ENCODE measurements at regions not wholly inside any gene's neighbourhood (a gene's known extent, or its start where the extent isn't known, plus 50 kb on each side); places are given as distances from the start of the nearest gene placed in this dataset.

DNA sequence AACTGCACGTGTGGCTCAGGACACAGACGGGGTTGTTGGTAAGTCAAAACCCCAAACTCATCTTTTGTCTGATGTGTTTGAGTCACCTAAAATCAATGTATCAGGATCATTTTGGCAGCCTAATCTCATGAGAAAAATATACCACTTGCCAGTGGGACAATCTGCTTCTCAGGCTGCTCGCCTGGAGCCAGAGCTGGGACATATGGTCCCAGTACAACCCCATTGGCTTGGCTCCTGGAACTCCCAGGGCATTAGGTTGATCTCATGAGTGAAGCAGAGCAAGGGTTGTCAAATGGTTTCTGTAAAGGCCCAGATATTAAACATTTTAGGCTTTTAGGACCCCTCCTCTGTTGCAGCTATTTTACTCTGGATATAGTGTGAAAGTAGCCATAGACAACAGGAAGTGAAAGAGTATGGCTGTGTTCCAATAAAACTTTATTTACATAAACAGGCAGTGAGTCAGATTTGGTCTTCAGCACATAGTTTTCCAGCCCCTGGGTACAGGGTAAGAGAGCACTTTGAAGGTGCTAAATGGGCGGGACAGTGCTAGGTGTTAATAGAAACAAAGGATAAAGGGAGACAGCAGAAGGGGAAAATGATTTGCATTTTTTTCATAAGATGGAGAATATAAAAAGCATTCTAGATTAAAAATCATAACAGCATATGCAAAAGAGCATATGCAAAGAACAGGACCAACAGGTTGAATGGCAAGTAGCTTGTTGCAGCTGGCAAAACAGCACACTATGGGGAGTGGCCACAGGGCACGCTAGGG is 290.8 kb downstream of the KCNS3 start:
- TF ChIP-seq, protein P1, sequence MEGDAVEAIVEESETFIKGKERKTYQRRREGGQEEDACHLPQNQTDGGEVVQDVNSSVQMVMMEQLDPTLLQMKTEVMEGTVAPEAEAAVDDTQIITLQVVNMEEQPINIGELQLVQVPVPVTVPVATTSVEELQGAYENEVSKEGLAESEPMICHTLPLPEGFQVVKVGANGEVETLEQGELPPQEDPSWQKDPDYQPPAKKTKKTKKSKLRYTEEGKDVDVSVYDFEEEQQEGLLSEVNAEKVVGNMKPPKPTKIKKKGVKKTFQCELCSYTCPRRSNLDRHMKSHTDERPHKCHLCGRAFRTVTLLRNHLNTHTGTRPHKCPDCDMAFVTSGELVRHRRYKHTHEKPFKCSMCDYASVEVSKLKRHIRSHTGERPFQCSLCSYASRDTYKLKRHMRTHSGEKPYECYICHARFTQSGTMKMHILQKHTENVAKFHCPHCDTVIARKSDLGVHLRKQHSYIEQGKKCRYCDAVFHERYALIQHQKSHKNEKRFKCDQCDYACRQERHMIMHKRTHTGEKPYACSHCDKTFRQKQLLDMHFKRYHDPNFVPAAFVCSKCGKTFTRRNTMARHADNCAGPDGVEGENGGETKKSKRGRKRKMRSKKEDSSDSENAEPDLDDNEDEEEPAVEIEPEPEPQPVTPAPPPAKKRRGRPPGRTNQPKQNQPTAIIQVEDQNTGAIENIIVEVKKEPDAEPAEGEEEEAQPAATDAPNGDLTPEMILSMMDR (IDR thresholded peaks at IDR 0.05), result no peak
- peaks cover 18% of the 10 kb centered on the region for H3K4me1 ChIP-seq

DNA sequence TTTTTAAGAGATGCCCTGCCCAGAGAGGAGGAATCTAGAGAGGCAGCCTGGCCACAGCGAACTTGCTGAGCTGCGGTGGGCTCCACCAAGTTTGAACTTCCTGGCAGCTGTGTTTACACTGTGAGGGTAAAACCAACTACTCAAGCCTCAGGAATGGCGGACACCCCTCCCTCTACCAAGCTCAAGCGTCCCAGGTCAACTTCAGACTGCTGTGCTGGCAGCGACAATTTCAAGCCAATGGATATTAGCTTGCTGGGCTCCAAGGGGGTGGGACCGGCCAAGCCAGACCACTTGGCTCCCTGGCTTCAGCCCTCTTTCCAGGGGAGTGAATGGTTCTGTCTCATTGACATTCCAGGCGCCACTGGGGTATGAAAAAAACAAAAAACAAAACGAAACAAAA is 289.4 kb downstream of the KCNS3 start:
- ATAC-seq, result peak; percentile 59
- DNase-seq, result peak; percentile 62
- TF ChIP-seq, protein P1 (IDR thresholded peaks at IDR 0.05), result no peak
- Histone ChIP-seq H3K4me3 (no peak overlapping the region), H3K9me3 (no peaks in the 10 kb centered on the region), H3K27me3 (no peaks in the 10 kb centered on the region), H3K4me1 (peaks cover 18% of the 10 kb centered on the region), H3K27ac (no peak overlapping the region), H3K36me3 (no peaks in the 10 kb centered on the region)
- intact Hi-C loops (cut with DNase I), result no loop called here

More for the DNA sequence above, 290.8 kb downstream of the KCNS3 start:
- Histone ChIP-seq H3K36me3 (no peaks in the 10 kb centered on the region), H3K27ac (no peak overlapping the region), H3K27me3 (no peaks in the 10 kb centered on the region), H3K9me3 (no peaks in the 10 kb centered on the region), H3K4me3 (no peak overlapping the region)
- DNase-seq (no peak), ATAC-seq (no peak)
- intact Hi-C loops (cut with DNase I), result no loop called here

DNA sequence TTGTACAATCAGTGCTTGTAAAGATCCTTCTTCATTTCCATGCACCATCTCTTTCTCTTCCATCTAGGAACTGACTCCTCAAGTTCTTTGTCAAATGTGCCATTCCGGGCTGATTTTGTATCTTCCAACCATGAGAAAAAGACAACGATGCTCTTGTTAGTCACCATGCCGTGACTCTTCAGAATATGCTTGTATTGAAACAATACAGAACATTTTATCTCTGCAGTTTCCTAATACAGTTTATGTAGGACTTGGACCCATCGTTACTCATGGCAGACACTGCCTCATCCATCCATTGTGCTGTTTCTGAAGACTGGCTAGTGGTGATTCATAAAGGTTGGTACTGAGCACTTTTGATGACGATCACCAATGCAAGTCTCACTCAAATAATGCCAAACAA is 283.2 kb downstream of the KCNS3 start:
- no peaks in the 10 kb centered on the region for H3K27me3 ChIP-seq
- no peaks in the 10 kb centered on the region for H3K9me3 ChIP-seq
- H3K36me3 ChIP-seq, result no peaks in the 10 kb centered on the region
- intact Hi-C loops (cut with DNase I), result no loop called here
- DNase-seq, result no peak
- no peak overlapping the region for H3K27ac ChIP-seq
- no peak for ATAC-seq
- no peaks in the 10 kb centered on the region for H3K4me1 ChIP-seq
- H3K4me3 ChIP-seq, result no peak overlapping the region
- TF ChIP-seq, protein P1 (IDR thresholded peaks at IDR 0.05), result no peak

DNA sequence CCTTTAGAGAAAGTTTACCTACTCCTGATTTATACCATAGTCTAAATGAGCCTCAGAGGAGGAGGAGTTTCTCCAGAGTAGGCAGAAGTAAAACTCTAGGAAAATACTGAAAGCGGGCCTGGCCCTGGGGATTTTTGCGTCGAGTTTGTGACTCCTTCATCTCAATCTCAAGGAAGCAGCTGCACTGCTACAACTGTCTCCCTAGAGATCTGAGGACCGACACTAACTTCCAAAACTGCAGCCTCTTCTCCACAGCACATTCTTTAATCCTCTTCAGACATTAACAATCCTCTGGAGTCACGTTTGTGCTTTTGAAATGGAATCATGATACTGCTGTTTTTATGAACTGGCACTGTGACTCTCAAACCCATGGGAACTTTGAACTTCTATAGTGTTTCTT is 281.4 kb downstream of the KCNS3 start:
- H3K27ac ChIP-seq, result peak overlapping the region; percentile 17
- intact Hi-C loops (cut with DNase I), result loop anchor here (10.0 kb wide), 1 partner anchor 305 kb away; no protein-coding TSS in a partner anchor

DNA sequence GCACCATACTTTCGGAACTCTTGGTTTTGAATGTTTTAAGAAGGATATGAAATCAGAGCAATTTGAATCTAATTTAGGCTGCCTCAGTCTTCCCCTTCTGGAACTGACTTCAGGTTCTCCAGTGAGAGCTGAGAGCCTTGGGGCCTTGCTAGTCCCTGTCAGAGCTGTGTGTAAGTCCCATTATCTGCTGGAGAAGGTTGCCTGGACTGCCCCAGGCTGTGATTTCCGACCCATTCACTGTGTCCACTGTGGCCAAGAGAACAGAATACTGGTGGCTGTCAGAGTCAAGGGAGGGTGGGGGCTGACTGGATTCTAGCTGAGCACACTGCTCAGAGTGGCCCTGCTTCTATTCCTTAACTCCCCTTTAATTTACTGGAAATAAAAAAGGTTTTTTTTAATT is 278.0 kb downstream of the KCNS3 start:
- H3K4me3 ChIP-seq, result no peak overlapping the region
- intact Hi-C loops (cut with DNase I), result loop anchor here (10.0 kb wide), 1 partner anchor 302 kb away; no protein-coding TSS in a partner anchor
- H3K36me3 ChIP-seq, result no peaks in the 10 kb centered on the region
- DNase-seq (no peak), ATAC-seq (no peak)
- no peaks in the 10 kb centered on the region for H3K4me1 ChIP-seq
- no peaks in the 10 kb centered on the region for H3K27me3 ChIP-seq
- H3K27ac ChIP-seq, result no peak overlapping the region
- TF ChIP-seq, protein P1 (IDR thresholded peaks at IDR 0.05), result no peak
- no peaks in the 10 kb centered on the region for H3K9me3 ChIP-seq

More for the DNA sequence above, 281.4 kb downstream of the KCNS3 start:
- TF ChIP-seq, protein P1 (IDR thresholded peaks at IDR 0.05), result no peak
- Histone ChIP-seq H3K4me1 (no peaks in the 10 kb centered on the region), H3K4me3 (no peak overlapping the region), H3K27me3 (no peaks in the 10 kb centered on the region), H3K9me3 (no peaks in the 10 kb centered on the region), H3K36me3 (no peaks in the 10 kb centered on the region)
- DNase-seq (no peak), ATAC-seq (no peak)
